ENCODE measurements at regions not wholly inside any gene's neighbourhood (a gene's known extent, or its start where the extent isn't known, plus 50 kb on each side); places are given as distances from the start of the nearest gene placed in this dataset.

GRCh38 chr5:89280103-89281037 lies 397.4 kb upstream of the MEF2C start:
- Mint-ChIP-seq H3K36me3 (ENCODE audit: insufficient read depth) (no peaks in the 10 kb centered on the region), H3K4me3 (ENCODE audit: low read depth) (no peak overlapping the region), H3K9me3 (ENCODE audit: low read depth) (no peaks in the 10 kb centered on the region), H3K4me1 (ENCODE audit: low read depth) (peaks cover 24% of the 10 kb centered on the region), H3K27me3 (no peaks in the 10 kb centered on the region), H3K27ac (no peak overlapping the region)
- DNase-seq (ENCODE audit: low spot score, unreplicated experiment): no peak
- TF ChIP-seq, protein P1, sequence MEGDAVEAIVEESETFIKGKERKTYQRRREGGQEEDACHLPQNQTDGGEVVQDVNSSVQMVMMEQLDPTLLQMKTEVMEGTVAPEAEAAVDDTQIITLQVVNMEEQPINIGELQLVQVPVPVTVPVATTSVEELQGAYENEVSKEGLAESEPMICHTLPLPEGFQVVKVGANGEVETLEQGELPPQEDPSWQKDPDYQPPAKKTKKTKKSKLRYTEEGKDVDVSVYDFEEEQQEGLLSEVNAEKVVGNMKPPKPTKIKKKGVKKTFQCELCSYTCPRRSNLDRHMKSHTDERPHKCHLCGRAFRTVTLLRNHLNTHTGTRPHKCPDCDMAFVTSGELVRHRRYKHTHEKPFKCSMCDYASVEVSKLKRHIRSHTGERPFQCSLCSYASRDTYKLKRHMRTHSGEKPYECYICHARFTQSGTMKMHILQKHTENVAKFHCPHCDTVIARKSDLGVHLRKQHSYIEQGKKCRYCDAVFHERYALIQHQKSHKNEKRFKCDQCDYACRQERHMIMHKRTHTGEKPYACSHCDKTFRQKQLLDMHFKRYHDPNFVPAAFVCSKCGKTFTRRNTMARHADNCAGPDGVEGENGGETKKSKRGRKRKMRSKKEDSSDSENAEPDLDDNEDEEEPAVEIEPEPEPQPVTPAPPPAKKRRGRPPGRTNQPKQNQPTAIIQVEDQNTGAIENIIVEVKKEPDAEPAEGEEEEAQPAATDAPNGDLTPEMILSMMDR (IDR thresholded peaks at IDR 0.05; ENCODE audit: unreplicated experiment): no peak

GRCh38 chr5:89279391-89280036 lies 396.5 kb upstream of the MEF2C start:
- Mint-ChIP-seq H3K4me3 (ENCODE audit: low read depth) (no peak overlapping the region), H3K27me3 (no peaks in the 10 kb centered on the region), H3K36me3 (ENCODE audit: insufficient read depth) (no peaks in the 10 kb centered on the region), H3K9me3 (ENCODE audit: low read depth) (no peaks in the 10 kb centered on the region), H3K4me1 (ENCODE audit: low read depth) (peaks cover 23% of the 10 kb centered on the region), H3K27ac (no peak overlapping the region)
- DNase-seq (ENCODE audit: low spot score, unreplicated experiment): no peak
- TF ChIP-seq, protein P1 (IDR thresholded peaks at IDR 0.05; ENCODE audit: unreplicated experiment): no peak

DNA sequence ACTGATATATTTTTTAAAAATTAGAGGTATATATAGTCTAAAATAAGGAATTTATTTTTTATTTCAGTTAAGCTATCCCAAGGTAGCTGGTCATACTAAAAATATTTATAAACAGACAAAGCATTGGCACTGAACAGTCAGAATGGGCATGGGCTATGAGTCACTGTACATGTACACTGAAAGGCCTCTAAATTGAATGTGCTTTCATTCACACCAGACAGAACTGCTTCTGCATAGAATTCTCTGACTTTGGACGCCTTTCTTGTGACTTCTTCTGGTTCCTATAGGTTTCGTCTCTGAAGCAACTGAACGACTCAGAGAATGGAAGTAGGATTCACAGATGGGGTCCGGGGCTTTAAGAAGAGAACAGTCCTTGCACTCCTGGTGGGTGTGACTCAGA lies 394.8 kb upstream of the MEF2C start:
- H3K27ac Mint-ChIP-seq: no peak overlapping the region
- TF ChIP-seq, protein P1 (IDR thresholded peaks at IDR 0.05; ENCODE audit: unreplicated experiment): no peak
- H3K27me3 Mint-ChIP-seq: no peaks in the 10 kb centered on the region
- H3K4me3 Mint-ChIP-seq (ENCODE audit: low read depth): no peak overlapping the region
- H3K9me3 Mint-ChIP-seq (ENCODE audit: low read depth): no peaks in the 10 kb centered on the region
- H3K36me3 Mint-ChIP-seq (ENCODE audit: insufficient read depth): no peaks in the 10 kb centered on the region
- H3K4me1 Mint-ChIP-seq (ENCODE audit: low read depth): peaks cover 19% of the 10 kb centered on the region
- no peak for DNase-seq (ENCODE audit: low spot score, unreplicated experiment)

- no peaks in the 10 kb centered on the region for H3K9me3 Mint-ChIP-seq (ENCODE audit: low read depth)
- DNase-seq (ENCODE audit: low spot score, unreplicated experiment): no peak
- TF ChIP-seq, protein P1 (IDR thresholded peaks at IDR 0.05; ENCODE audit: unreplicated experiment): no peak
- H3K27me3 Mint-ChIP-seq: no peaks in the 10 kb centered on the region
- no peak overlapping the region for H3K4me3 Mint-ChIP-seq (ENCODE audit: low read depth)
- no peaks in the 10 kb centered on the region for H3K36me3 Mint-ChIP-seq (ENCODE audit: insufficient read depth)
- peaks cover 10% of the 10 kb centered on the region for H3K4me1 Mint-ChIP-seq (ENCODE audit: low read depth)
- H3K27ac Mint-ChIP-seq: no peak overlapping the region
Measured at GRCh38 chr5:89276566-89277305, 393.8 kb upstream of the MEF2C start.
